HEK293 (cell line): ENCODE measurements at regions not wholly inside any gene's neighbourhood (a gene's known extent, or its start where the extent isn't known, plus 50 kb on each side); places are given as distances from the start of the nearest gene placed in this dataset.
"Not testable (repeated sequence)": the region's sequence is repeated elsewhere in the genome, so short reads cannot be mapped to it uniquely, and the experiment has no call there.

Experiments
- MEIS1 ChIP-seq: sonication (generic); formaldehyde crosslinking; IDR thresholded peaks from 2 replicates; pipeline ENCODE4 v1.8.1; 2022; ENCODE audit warnings: missing genetic modification reagents, mild to moderate bottlenecking, borderline replicate concordance
- YY1 ChIP-seq: fragments of 450-650 bp; formaldehyde crosslinking; IDR thresholded peaks from 2 replicates; pipeline ENCODE4 v1.5.1; 2018; ENCODE audit warnings: missing biosample characterization, missing genetic modification characterization
- ZBTB8A ChIP-seq: fragments of 450-650 bp; formaldehyde crosslinking; IDR thresholded peaks from 2 replicates; pipeline ENCODE4 v1.5.1; 2016; ENCODE audit warnings: missing biosample characterization, missing genetic modification characterization
- ZNF274 ChIP-seq, 2 experiments: fragments of 200-500 bp in 1 of 2; fragments of 450-650 bp in 1 of 2; sonication (Bioruptor generic) in 1 of 2; formaldehyde crosslinking in 1 of 2; IDR thresholded peaks; 2 replicates each; pipeline versions ENCODE4 v1.5.1 to v1.6.1; 2014 to 2016; ENCODE audit warnings: borderline replicate concordance in 1 of 2, inconsistent platforms in 1 of 2, low read length in 1 of 2, missing biosample characterization in 1 of 2, missing genetic modification characterization in 1 of 2
- ZNF560 ChIP-seq: fragments of 450-650 bp; formaldehyde crosslinking; IDR thresholded peaks from 2 replicates; pipeline ENCODE4 v1.5.1; 2017; ENCODE audit warnings: missing biosample characterization, missing genetic modification characterization, borderline replicate concordance
- ZNF792 ChIP-seq: fragments of 450-650 bp; formaldehyde crosslinking; IDR thresholded peaks from 2 replicates; pipeline ENCODE4 v1.5.1; 2016; ENCODE audit warnings: missing biosample characterization, missing genetic modification characterization
- TF ChIP-seq, protein P1 (sequence below): fragments of 450-650 bp; formaldehyde crosslinking; IDR thresholded peaks from 2 replicates; pipeline ENCODE4 v1.5.1; 2017; ENCODE audit warnings: missing biosample characterization, missing genetic modification characterization
- TF ChIP-seq, protein P2 (sequence below): fragments of 450-650 bp; formaldehyde crosslinking; IDR thresholded peaks from 2 replicates; pipeline ENCODE4 v1.5.1; 2016; ENCODE audit warnings: missing biosample characterization, missing genetic modification characterization
- TF ChIP-seq, protein P3 (sequence below): fragments of 450-650 bp; formaldehyde crosslinking; IDR thresholded peaks from 2 replicates; pipeline ENCODE4 v1.5.1; 2016; ENCODE audit warnings: missing biosample characterization, missing genetic modification characterization
- TF ChIP-seq, protein P4 (sequence below): fragments of 450-650 bp; IDR thresholded peaks from 2 replicates; pipeline ENCODE4 v1.5.1; 2018; ENCODE audit warnings: missing biosample characterization, mild to moderate bottlenecking, missing genetic modification characterization
- TF ChIP-seq, protein P5 (sequence below): fragments of 450-650 bp; formaldehyde crosslinking; conservative IDR thresholded peaks from 2 replicates; pipeline ENCODE4 v1.5.1; 2016; ENCODE audit warnings: low read depth, missing biosample characterization, missing genetic modification characterization

DNA sequence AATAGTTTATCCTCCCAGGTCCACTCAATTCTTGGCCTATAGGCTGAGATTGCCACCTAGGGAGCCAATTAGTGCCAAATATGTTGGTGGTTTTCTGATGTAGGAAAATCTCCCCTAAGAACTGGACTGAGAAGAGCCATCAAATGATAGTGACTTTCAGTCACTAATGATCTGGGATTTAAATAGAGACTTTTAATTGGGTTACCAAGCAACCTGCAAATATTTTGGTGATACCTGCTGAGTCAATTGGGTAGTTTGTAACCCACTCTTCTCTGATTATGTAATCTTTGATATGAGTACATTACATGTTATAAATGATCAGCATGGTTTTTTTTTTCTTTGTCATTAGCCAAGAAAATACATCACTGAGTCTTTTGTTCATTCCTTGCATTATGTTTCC, 600.8 kb downstream of the TTLL7 start:
- TF ChIP-seq, protein P1, sequence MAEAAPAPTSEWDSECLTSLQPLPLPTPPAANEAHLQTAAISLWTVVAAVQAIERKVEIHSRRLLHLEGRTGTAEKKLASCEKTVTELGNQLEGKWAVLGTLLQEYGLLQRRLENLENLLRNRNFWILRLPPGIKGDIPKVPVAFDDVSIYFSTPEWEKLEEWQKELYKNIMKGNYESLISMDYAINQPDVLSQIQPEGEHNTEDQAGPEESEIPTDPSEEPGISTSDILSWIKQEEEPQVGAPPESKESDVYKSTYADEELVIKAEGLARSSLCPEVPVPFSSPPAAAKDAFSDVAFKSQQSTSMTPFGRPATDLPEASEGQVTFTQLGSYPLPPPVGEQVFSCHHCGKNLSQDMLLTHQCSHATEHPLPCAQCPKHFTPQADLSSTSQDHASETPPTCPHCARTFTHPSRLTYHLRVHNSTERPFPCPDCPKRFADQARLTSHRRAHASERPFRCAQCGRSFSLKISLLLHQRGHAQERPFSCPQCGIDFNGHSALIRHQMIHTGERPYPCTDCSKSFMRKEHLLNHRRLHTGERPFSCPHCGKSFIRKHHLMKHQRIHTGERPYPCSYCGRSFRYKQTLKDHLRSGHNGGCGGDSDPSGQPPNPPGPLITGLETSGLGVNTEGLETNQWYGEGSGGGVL (tag by site-specific recombination) = not testable (repeated sequence)
- not testable (repeated sequence) for TF ChIP-seq YY1 (tag by site-specific recombination); ZNF274 (IDR thresholded peaks at IDR 0.05; ENCODE audit: low read length); ZNF274 (tag by site-specific recombination; IDR thresholded peaks at IDR 0.05; ENCODE audit: borderline replicate concordance); MEIS1 (CRISPR knock-in tag); ZBTB8A (tag by site-specific recombination); ZNF560 (tag by site-specific recombination); ZNF792 (tag by site-specific recombination)
- TF ChIP-seq, protein P2, sequence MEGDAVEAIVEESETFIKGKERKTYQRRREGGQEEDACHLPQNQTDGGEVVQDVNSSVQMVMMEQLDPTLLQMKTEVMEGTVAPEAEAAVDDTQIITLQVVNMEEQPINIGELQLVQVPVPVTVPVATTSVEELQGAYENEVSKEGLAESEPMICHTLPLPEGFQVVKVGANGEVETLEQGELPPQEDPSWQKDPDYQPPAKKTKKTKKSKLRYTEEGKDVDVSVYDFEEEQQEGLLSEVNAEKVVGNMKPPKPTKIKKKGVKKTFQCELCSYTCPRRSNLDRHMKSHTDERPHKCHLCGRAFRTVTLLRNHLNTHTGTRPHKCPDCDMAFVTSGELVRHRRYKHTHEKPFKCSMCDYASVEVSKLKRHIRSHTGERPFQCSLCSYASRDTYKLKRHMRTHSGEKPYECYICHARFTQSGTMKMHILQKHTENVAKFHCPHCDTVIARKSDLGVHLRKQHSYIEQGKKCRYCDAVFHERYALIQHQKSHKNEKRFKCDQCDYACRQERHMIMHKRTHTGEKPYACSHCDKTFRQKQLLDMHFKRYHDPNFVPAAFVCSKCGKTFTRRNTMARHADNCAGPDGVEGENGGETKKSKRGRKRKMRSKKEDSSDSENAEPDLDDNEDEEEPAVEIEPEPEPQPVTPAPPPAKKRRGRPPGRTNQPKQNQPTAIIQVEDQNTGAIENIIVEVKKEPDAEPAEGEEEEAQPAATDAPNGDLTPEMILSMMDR = not testable (repeated sequence)
- TF ChIP-seq, protein P3, sequence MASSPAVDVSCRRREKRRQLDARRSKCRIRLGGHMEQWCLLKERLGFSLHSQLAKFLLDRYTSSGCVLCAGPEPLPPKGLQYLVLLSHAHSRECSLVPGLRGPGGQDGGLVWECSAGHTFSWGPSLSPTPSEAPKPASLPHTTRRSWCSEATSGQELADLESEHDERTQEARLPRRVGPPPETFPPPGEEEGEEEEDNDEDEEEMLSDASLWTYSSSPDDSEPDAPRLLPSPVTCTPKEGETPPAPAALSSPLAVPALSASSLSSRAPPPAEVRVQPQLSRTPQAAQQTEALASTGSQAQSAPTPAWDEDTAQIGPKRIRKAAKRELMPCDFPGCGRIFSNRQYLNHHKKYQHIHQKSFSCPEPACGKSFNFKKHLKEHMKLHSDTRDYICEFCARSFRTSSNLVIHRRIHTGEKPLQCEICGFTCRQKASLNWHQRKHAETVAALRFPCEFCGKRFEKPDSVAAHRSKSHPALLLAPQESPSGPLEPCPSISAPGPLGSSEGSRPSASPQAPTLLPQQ (tag by site-specific recombination) = not testable (repeated sequence)
- TF ChIP-seq, protein P4, sequence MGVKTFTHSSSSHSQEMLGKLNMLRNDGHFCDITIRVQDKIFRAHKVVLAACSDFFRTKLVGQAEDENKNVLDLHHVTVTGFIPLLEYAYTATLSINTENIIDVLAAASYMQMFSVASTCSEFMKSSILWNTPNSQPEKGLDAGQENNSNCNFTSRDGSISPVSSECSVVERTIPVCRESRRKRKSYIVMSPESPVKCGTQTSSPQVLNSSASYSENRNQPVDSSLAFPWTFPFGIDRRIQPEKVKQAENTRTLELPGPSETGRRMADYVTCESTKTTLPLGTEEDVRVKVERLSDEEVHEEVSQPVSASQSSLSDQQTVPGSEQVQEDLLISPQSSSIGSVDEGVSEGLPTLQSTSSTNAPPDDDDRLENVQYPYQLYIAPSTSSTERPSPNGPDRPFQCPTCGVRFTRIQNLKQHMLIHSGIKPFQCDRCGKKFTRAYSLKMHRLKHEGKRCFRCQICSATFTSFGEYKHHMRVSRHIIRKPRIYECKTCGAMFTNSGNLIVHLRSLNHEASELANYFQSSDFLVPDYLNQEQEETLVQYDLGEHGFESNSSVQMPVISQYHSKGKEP = not testable (repeated sequence)
- TF ChIP-seq, protein P5, sequence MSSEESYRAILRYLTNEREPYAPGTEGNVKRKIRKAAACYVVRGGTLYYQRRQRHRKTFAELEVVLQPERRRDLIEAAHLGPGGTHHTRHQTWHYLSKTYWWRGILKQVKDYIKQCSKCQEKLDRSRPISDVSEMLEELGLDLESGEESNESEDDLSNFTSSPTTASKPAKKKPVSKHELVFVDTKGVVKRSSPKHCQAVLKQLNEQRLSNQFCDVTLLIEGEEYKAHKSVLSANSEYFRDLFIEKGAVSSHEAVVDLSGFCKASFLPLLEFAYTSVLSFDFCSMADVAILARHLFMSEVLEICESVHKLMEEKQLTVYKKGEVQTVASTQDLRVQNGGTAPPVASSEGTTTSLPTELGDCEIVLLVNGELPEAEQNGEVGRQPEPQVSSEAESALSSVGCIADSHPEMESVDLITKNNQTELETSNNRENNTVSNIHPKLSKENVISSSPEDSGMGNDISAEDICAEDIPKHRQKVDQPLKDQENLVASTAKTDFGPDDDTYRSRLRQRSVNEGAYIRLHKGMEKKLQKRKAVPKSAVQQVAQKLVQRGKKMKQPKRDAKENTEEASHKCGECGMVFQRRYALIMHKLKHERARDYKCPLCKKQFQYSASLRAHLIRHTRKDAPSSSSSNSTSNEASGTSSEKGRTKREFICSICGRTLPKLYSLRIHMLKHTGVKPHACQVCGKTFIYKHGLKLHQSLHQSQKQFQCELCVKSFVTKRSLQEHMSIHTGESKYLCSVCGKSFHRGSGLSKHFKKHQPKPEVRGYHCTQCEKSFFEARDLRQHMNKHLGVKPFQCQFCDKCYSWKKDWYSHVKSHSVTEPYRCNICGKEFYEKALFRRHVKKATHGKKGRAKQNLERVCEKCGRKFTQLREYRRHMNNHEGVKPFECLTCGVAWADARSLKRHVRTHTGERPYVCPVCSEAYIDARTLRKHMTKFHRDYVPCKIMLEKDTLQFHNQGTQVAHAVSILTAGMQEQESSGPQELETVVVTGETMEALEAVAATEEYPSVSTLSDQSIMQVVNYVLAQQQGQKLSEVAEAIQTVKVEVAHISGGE = not testable (repeated sequence)
